Ovary (tissue), 7 donors: ENCODE measurements at regions not wholly inside any gene's neighbourhood (a gene's known extent, or its start where the extent isn't known, plus 50 kb on each side); places are given as distances from the start of the nearest gene placed in this dataset.

Experiments
- DNase-seq, 5 donors: peaks; one replicate each; pipeline ENCODE4 v3.0.0-alpha.2; 2019 to 2020
- H3K27ac ChIP-seq, 2 donors: fragments of 200-600 bp; one replicate each; pipeline versions ENCODE4 v1.5.1 to v1.8.0; 2019 to 2022
- H3K27me3 ChIP-seq: fragments of 200-600 bp; one replicate; pipeline ENCODE4 v1.8.0; 2022
- H3K36me3 ChIP-seq: fragments of 200-600 bp; sonication (generic); one replicate; pipeline ENCODE4 v1.5.1; 2019
- H3K4me1 ChIP-seq: one replicate; pipeline ENCODE4 v1.8.1; 2013; ENCODE audit warnings: mild to moderate bottlenecking, moderate library complexity; ENCODE audit not compliant: insufficient read depth
- H3K4me3 ChIP-seq: fragments of 200-600 bp; sonication (generic); one replicate; pipeline ENCODE4 v1.5.1; 2017
- H3K9me3 ChIP-seq, 2 donors: fragments of 200-600 bp in 1 of 2; sonication (generic) in 1 of 2; one replicate each; pipeline versions ENCODE4 v1.5.1 to v1.8.1; 2013 to 2019; ENCODE audit warnings: mild to moderate bottlenecking in 1 of 2, moderate library complexity in 1 of 2
- EP300 ChIP-seq: sonication (generic); formaldehyde crosslinking; IDR thresholded peaks from one replicate; pipeline ENCODE4 v1.6.1; 2017; ENCODE audit warnings: antibody characterized with exemption
- POLR2A ChIP-seq: fragments of 450-650 bp; IDR thresholded peaks from one replicate; pipeline ENCODE4 v1.6.1; 2017; ENCODE audit warnings: antibody characterized with exemption, mild to moderate bottlenecking, moderate library complexity
- WGBS, 3 donors: extraction: QIAGEN DNeasy Blood & Tissue Kit in 1 of 3; methylation state at CpG; one replicate each; pipeline versions ENCODE4 v1.1.5 to v1.1.7; 2013 to 2017; 5-methylcytosine and 5-hydroxymethylcytosine counted together
- intact Hi-C, 4 donors: fragments of 100-400 bp; cut with DNase I; formaldehyde crosslinking; loops; one replicate each; pipeline versions ENCODE4 v1.11.0 to v1.15.1; 2022 to 2023
- TF ChIP-seq, protein P1 (sequence below), 3 donors: fragments of 450-650 bp in 2 of 3; fragments of 200-600 bp in 1 of 3; IDR thresholded peaks; one replicate each; pipeline versions ENCODE4 v1.5.1 to v1.8.0; 2016 to 2022; ENCODE audit warnings: antibody characterized with exemption in 3 of 3, mild to moderate bottlenecking in 1 of 3
- donor health status: DM: no; HTN: no; CAD: no; lungs with moderate emphysema.
- donor health status: DM: no; HTN: no; CAD: no.
- donor health status: Bipolar disorder and iron deficiency.
- donor health status: DM: no; HTN: no; CAD: no.
- donor health status: DM: yes; HTN: yes; CAD: no.

DNA sequence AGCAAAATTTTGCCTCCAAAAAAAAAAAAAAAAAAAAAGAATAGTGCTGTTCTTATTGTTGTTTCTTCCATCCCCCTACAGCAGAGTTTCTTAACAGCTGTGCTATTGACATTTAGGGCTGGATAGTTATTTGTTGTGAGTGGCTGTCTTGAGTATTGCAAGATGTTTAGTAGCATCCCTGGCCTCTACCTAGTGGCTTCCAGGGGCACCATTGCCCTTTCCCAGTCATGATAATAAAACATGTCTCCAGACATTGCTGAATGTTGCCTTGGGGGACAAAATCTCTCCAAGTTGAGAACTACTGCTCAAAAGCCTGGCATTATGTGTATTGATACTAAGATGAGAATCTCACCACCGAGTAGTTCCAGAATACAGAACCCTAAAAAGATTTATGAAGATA lies 108.7 kb downstream of the PALM2AKAP2 start:
- no peaks in the 10 kb centered on the region for H3K36me3 ChIP-seq
- DNase-seq, result no peak
- H3K4me3 ChIP-seq, result no peak overlapping the region
- H3K27ac ChIP-seq, result no peak overlapping the region
- peaks cover 3% of the 10 kb centered on the region for H3K4me1 ChIP-seq
- H3K9me3 ChIP-seq, result no peaks in the 10 kb centered on the region
- 81 to 95% (median 83%) methylated on average over 1 of the region's 1 CpG for WGBS, 3 donors
- H3K27me3 ChIP-seq, result no peaks in the 10 kb centered on the region
- TF ChIP-seq, protein P1, sequence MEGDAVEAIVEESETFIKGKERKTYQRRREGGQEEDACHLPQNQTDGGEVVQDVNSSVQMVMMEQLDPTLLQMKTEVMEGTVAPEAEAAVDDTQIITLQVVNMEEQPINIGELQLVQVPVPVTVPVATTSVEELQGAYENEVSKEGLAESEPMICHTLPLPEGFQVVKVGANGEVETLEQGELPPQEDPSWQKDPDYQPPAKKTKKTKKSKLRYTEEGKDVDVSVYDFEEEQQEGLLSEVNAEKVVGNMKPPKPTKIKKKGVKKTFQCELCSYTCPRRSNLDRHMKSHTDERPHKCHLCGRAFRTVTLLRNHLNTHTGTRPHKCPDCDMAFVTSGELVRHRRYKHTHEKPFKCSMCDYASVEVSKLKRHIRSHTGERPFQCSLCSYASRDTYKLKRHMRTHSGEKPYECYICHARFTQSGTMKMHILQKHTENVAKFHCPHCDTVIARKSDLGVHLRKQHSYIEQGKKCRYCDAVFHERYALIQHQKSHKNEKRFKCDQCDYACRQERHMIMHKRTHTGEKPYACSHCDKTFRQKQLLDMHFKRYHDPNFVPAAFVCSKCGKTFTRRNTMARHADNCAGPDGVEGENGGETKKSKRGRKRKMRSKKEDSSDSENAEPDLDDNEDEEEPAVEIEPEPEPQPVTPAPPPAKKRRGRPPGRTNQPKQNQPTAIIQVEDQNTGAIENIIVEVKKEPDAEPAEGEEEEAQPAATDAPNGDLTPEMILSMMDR (IDR thresholded peaks at IDR 0.05), result no peak
- no peak for TF ChIP-seq EP300
- TF ChIP-seq POLR2A, result no peak
- intact Hi-C loops, result loop anchor here in 1 of 4 donors (10.0 kb wide), 1 partner anchor 314 kb away; no protein-coding TSS in a partner anchor

DNA sequence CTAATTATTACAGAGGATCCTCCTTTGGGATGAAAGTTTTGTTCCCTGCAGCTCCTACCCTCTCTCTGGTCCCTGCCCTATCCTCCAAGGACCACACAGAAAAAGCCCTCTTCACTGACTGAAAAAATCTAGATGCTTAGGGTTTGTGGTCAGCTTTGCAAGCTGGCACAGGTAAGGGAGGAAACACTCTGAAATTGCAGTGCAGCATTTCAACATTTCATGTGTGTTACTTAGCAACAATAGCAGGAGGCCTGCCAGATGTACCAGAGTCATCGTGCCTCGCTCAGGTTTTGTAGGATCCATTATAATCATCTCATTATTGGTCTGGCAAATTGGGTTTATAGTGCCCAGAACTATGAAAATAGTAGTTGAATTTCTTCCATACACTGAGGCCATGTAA lies 109.5 kb downstream of the PALM2AKAP2 start:
- 86 to 91% (median 86%) methylated on average over 2 of the region's 2 CpGs for WGBS, 3 donors
- Histone ChIP-seq H3K27me3 (no peaks in the 10 kb centered on the region), H3K4me3 (no peak overlapping the region), H3K36me3 (no peaks in the 10 kb centered on the region), H3K4me1 (peaks cover 3% of the 10 kb centered on the region), H3K9me3 (no peaks in the 10 kb centered on the region), H3K27ac (no peak overlapping the region)
- no peak for DNase-seq
- TF ChIP-seq EP300 (no peak), POLR2A (no peak)
- TF ChIP-seq, protein P1 (IDR thresholded peaks at IDR 0.05), result no peak
- intact Hi-C loops, result loop anchor here in 1 of 4 donors (10.0 kb wide), 1 partner anchor 315 kb away; no protein-coding TSS in a partner anchor

DNA sequence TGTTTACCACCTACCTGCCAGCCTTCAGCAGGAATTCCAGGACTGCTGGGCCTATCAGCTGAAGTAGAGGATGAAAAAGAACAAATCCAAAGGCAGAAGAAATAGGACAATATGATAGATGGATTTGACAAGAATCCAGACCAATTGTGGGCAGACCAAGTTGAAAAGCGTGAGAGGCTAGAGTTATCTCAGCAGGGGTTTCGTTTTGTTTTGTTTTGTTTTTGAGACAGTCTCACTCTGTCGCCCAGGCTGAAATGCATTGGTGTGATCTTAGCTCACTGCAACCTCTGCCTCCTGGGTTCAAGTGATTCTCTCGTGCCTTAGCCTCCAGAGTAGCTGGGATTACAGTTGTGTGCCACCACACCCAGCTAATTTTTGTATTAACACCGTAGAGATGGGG lies 113.2 kb downstream of the PALM2AKAP2 start:
- TF ChIP-seq POLR2A (no peak), EP300 (no peak)
- TF ChIP-seq, protein P1 (IDR thresholded peaks at IDR 0.05), result no peak
- Histone ChIP-seq H3K36me3 (no peaks in the 10 kb centered on the region), H3K4me1 (no peaks in the 10 kb centered on the region), H3K27ac (no peak overlapping the region), H3K4me3 (no peak overlapping the region), H3K9me3 (no peaks in the 10 kb centered on the region), H3K27me3 (no peaks in the 10 kb centered on the region)
- WGBS, 3 donors, result 77 to 87% (median 85%) methylated on average over 5 of the region's 5 CpGs
- DNase-seq, result no peak
- intact Hi-C loops, result no loop called here

DNA sequence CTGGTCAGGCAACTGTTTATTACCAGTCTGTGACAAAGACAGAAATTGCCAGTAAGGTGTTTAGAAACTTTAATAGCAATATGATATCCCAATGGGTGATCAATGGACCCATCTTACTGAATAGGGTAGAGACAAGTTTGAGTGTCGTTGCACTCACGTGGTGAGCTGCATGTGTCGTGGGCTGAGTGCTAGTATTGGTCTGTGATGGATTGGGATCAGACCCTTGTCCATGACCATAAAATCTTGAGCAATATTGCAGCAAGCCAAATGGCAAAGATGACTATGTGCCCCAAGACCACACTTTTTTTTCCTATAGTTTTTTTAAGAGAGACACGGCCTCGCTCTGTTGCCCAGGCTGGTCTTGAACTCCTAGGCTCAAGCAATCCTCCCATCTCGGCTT lies 114.5 kb downstream of the PALM2AKAP2 start:
- no peaks in the 10 kb centered on the region for H3K36me3 ChIP-seq
- intact Hi-C loops, result no loop called here
- TF ChIP-seq EP300 (no peak), POLR2A (no peak)
- TF ChIP-seq, protein P1 (IDR thresholded peaks at IDR 0.05), result no peak
- no peaks in the 10 kb centered on the region for H3K27me3 ChIP-seq
- H3K9me3 ChIP-seq, result no peaks in the 10 kb centered on the region
- 95 to 97% (median 97%) methylated on average over 6 of the region's 6 CpGs for WGBS, 3 donors
- no peak overlapping the region for H3K4me3 ChIP-seq
- no peak for DNase-seq
- H3K27ac ChIP-seq, result no peak overlapping the region
- no peaks in the 10 kb centered on the region for H3K4me1 ChIP-seq
